Karpas-422 (cell line): ENCODE measurements at regions not wholly inside any gene's neighbourhood (a gene's known extent, or its start where the extent isn't known, plus 50 kb on each side); places are given as distances from the start of the nearest gene placed in this dataset.

Experiments used
- DNase-seq: peaks from one replicate; pipeline ENCODE4 v3.0.0-alpha.2; 2015
- H2AFZ ChIP-seq: fragments of 200-600 bp; sonication (generic); 2 replicates; pipeline ENCODE4 v1.6.1; 2014; ENCODE audit warnings: antibody characterized with exemption, low read length, mixed read lengths
- H3K27ac ChIP-seq: fragments of 200-600 bp; sonication (generic); 2 replicates; pipeline ENCODE4 v1.5.1; 2014; ENCODE audit warnings: mild to moderate bottlenecking, low read length, moderate library complexity
- H3K27me3 ChIP-seq: fragments of 200-600 bp; sonication (generic); 2 replicates; pipeline ENCODE4 v1.6.1; 2014; ENCODE audit warnings: low read length, mixed read lengths
- H3K36me3 ChIP-seq: fragments of 200-600 bp; sonication (generic); 2 replicates; pipeline ENCODE4 v1.6.1; 2014; ENCODE audit warnings: low read length, mixed read lengths; ENCODE audit not compliant: insufficient read depth
- H3K4me1 ChIP-seq: fragments of 200-600 bp; sonication (generic); 2 replicates; pipeline ENCODE4 v1.6.1; 2014; ENCODE audit warnings: mild to moderate bottlenecking, low read length, mixed read lengths
- H3K4me2 ChIP-seq: fragments of 200-600 bp; sonication (generic); 2 replicates; pipeline ENCODE4 v1.6.1; 2014; ENCODE audit warnings: low read length, low read depth, mild to moderate bottlenecking; ENCODE audit not compliant: poor library complexity, severe bottlenecking
- H3K4me3 ChIP-seq: fragments of 200-600 bp; sonication (generic); 2 replicates; pipeline ENCODE4 v1.5.1; 2014; ENCODE audit warnings: mild to moderate bottlenecking, antibody characterized with exemption, low read length, mixed read lengths
- H3K79me2 ChIP-seq: fragments of 200-600 bp; sonication (generic); 2 replicates; pipeline ENCODE4 v1.6.1; 2014; ENCODE audit warnings: mild to moderate bottlenecking, low read length, mixed read lengths
- H3K9ac ChIP-seq: fragments of 200-600 bp; sonication (generic); 2 replicates; pipeline ENCODE4 v1.6.0; 2014; ENCODE audit warnings: low read length
- H3K9me2 ChIP-seq: fragments of 200-600 bp; sonication (generic), shearing (Covaris generic); replicated peaks from 2 replicates; pipeline ENCODE4 v1.6.0; 2014; ENCODE audit warnings: mild to moderate bottlenecking, low read length, moderate library complexity; ENCODE audit not compliant: insufficient read depth
- H3K9me3 ChIP-seq: fragments of 300-700, 200-600 bp; sonication (generic); 2 replicates; pipeline ENCODE4 v1.6.1; 2014; ENCODE audit warnings: low read length, mixed read lengths
- H4K20me1 ChIP-seq: fragments of 200-600 bp; sonication (generic); 2 replicates; pipeline ENCODE4 v1.6.1; 2014; ENCODE audit warnings: mild to moderate bottlenecking, antibody characterized with exemption, low read length, low read depth; ENCODE audit not compliant: insufficient read depth

DNA sequence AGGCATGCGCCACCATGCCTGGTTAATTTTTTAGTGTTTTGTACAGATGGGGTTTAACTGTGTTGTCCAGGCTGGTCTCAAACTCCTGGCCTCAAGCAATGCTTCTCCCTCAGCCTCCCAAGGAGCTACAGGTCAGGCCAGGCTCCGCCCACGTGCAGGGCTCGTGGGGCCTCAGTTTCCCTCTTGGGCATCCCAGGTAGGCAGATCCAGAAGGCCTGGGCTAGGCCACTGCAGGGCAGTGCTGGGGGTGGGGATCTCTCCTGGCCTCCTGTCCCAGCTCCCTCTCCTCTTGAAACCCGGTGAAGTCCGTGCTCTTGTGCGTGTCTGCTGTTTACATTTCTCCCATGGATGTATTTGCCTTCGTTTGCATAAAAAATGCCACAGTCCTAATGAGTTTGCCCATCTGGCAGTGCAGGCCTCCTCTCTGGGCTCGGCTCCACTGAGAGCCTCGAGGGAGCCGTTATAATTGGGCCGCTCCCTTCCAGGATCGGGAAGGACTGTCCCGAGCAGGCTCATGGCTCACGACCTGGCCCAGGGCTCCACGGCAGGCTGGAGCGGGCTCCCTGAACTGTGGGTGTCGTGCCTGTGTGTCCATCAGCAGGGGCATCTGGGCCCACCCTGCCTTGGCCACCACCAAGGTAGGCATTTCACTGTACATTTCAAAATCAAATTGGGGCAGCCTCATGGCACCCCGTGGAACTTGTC is 52.6 kb upstream of the RUFY1 start:
- Histone ChIP-seq H2AFZ (no peak overlapping the region), H3K79me2 (no peaks in the 10 kb centered on the region), H3K4me1 (peaks cover 30% of the 10 kb centered on the region), H3K27me3 (no peaks in the 10 kb centered on the region), H3K27ac (no peak overlapping the region), H3K9me2 (no peaks in the 10 kb centered on the region), H3K36me3 (no peaks in the 10 kb centered on the region), H4K20me1 (no peaks in the 10 kb centered on the region), H3K9ac (no peak overlapping the region), H3K9me3 (no peaks in the 10 kb centered on the region), H3K4me3 (no peak overlapping the region), H3K4me2 (no peak overlapping the region)
- no peak for DNase-seq

DNA sequence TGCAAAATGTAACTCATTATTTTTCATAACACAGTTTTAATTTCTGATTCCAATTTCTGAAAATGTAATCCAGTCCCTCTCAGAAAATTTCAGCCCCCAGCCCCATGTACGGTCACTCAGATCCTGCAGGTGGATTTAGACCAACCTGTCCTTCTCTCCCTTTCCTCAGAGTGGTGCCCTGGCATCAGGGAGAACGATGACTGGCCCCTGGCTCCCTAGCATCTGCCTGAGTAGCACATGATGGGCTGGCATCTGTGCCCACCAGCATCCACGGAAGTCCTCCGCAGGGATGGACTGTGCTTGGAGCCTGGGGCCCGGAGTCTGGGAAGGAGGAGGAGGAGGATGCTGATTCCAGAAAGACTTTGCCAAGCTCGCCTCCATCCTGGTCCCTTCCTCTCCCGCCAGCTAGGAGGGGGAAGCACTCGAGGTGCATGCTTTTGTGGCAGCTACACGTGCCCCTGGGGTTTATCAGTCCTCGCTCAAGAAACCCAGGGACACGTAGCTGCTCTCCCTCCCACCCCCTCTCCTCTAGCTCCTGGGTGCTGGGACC is 54.4 kb upstream of the RUFY1 start:
- DNase-seq, result peak; percentile 72
- Histone ChIP-seq H3K4me2 (peak overlapping the region; percentile 6), H3K9me3 (no peaks in the 10 kb centered on the region), H3K4me1 (peaks cover 30% of the 10 kb centered on the region), H3K27me3 (no peaks in the 10 kb centered on the region), H3K4me3 (no peak overlapping the region), H3K36me3 (no peaks in the 10 kb centered on the region), H3K9ac (peak overlapping the region; percentile 12; the same call in 1 of the 2 replicates), H3K9me2 (no peaks in the 10 kb centered on the region), H4K20me1 (no peaks in the 10 kb centered on the region), H3K27ac (no peak overlapping the region), H2AFZ (no peak overlapping the region), H3K79me2 (no peaks in the 10 kb centered on the region)

DNA sequence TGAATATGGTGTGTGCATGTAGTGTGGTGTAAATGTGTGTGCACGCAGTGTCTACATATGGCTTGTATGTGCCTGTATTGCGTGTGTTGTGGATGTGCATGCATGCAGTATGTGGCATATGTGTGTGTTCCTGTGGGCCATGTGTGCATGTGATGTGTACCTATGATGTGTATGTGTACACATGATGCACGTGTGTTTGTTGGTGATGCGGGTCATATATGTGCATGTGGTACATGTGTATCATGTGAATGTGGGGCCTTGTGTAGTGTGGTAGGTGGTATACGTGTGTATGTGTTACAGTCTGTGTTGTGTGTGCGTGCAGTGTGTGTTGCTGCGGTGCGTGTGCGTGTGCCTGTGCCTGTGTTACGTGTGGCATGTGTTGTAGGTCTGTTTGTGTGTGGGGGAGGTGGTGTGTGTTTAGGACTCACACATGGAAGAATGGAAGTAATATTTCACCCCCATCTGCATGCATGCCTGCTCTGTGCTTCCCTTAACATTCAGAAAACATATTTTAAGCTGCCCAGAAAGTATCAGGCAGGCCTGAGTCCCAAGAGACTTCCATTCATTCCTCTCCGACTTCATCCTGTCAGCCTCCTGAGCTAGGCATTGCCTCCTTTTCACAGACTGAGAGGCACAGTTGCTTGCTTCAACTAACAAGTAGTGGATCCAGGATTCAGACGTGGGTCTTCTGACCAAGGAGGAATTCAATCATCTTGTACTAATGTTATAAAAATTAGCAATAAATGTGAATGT is 55.4 kb upstream of the RUFY1 start:
- no peak overlapping the region for H2AFZ ChIP-seq
- no peaks in the 10 kb centered on the region for H3K36me3 ChIP-seq
- H3K79me2 ChIP-seq, result no peaks in the 10 kb centered on the region
- no peaks in the 10 kb centered on the region for H3K9me3 ChIP-seq
- H3K27me3 ChIP-seq, result no peaks in the 10 kb centered on the region
- no peak for DNase-seq
- H3K4me3 ChIP-seq, result no peak overlapping the region
- no peaks in the 10 kb centered on the region for H4K20me1 ChIP-seq
- H3K27ac ChIP-seq, result no peak overlapping the region
- H3K4me2 ChIP-seq, result no peak overlapping the region
- H3K4me1 ChIP-seq, result peaks cover 30% of the 10 kb centered on the region
- H3K9ac ChIP-seq, result no peak overlapping the region
- no peaks in the 10 kb centered on the region for H3K9me2 ChIP-seq

DNA sequence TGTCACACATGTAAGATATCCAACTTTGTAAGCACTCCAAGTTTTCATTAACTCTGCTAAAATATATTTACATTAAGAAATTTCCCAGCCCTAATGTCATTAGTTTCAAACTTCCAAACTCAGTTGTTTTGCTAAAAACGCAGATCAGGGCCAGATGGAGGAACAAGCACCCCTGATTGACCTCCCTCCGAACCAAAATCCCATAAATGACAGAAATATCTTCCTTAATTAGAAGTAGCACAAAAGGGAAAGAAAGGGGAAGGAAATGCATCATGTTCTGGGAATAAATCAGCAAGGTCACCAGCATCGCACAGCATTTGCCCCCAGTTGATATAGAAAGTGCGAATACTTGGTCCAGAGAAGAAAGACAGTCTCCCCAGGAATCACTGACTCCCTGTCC is 61.4 kb upstream of the RUFY1 start:
- Histone ChIP-seq H3K36me3 (no peaks in the 10 kb centered on the region), H3K79me2 (no peaks in the 10 kb centered on the region), H2AFZ (no peak overlapping the region), H3K27me3 (no peaks in the 10 kb centered on the region), H3K4me1 (peaks cover 11% of the 10 kb centered on the region), H3K9me2 (no peaks in the 10 kb centered on the region), H3K27ac (no peak overlapping the region), H3K9me3 (no peaks in the 10 kb centered on the region), H3K4me3 (no peak overlapping the region), H3K4me2 (no peak overlapping the region), H3K9ac (no peak overlapping the region), H4K20me1 (no peaks in the 10 kb centered on the region)
- no peak for DNase-seq

DNA sequence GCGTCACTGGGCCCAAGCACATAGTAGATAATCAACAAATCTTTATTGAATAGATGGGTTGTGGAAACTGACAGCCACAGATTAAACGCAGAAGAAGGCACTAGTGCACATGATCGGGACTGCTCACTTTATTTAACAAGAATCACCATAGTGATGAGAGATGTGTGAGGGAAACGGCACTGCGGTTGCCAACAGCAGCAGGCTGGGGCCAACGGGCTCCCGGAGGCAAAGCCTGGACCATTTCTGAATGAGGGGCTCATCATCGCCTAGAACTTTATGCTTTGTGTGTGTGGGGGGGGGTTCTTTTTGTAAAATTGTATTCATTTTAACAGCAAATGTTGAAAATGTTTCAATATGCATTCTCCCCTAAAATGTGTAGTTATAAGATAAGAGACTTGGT is 61.9 kb upstream of the RUFY1 start:
- Histone ChIP-seq H3K4me1 (peaks cover 6% of the 10 kb centered on the region), H3K79me2 (no peaks in the 10 kb centered on the region), H3K4me2 (no peak overlapping the region), H3K9me2 (no peaks in the 10 kb centered on the region), H3K9ac (no peak overlapping the region), H3K27ac (no peak overlapping the region), H3K27me3 (no peaks in the 10 kb centered on the region), H2AFZ (no peak overlapping the region), H3K9me3 (no peaks in the 10 kb centered on the region), H4K20me1 (no peaks in the 10 kb centered on the region), H3K4me3 (no peak overlapping the region), H3K36me3 (no peaks in the 10 kb centered on the region)
- DNase-seq, result no peak

DNA sequence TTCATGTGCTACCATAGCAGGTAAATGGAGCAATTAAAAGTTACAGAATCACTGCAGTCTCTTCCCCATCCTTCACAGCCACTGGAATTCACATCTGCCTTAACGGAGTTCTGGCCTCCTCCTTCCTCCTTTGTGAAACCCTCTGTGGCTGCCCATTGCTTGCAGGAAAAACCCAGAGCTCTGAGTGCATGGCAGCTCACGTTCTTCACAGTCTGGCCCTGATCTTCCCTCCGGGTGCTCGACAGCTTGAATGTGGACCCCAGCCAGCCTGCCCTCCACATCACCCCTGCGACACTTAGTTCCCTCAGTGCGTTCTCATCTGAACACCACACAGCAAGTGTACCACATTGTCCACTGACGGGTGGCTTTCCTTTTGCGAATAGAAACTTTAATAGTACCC is 63.2 kb upstream of the RUFY1 start:
- Histone ChIP-seq H3K4me2 (no peak overlapping the region), H3K36me3 (no peaks in the 10 kb centered on the region), H3K9ac (no peak overlapping the region), H4K20me1 (no peaks in the 10 kb centered on the region), H2AFZ (no peak overlapping the region), H3K79me2 (no peaks in the 10 kb centered on the region), H3K27ac (no peak overlapping the region), H3K4me1 (peaks cover 4% of the 10 kb centered on the region), H3K27me3 (no peaks in the 10 kb centered on the region), H3K4me3 (no peak overlapping the region), H3K9me3 (no peaks in the 10 kb centered on the region), H3K9me2 (no peaks in the 10 kb centered on the region)
- DNase-seq, result no peak

DNA sequence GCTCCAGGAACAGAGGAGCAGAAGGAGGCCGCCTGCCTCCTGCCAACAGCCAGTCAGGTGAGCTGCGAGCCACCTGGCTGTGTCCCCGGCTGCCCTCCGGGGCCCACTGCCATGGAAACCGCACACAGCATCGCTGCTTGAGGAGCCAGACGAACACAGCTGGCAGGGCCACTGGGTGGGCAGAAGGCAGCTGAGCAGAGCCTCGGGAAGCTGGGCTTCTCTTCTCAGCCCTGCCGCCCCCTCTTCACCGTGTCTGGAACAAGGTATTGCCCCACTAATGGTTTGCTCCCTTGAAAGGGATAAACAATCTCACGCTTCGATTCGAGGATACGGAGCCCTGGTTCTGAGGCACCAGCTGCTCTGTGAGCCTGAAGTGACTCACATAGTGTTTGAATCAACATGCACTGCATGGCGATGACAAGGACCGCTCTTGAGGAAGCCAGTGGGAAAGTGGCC is 63.7 kb upstream of the RUFY1 start:
- Histone ChIP-seq H3K9me3 (no peaks in the 10 kb centered on the region), H3K9ac (no peak overlapping the region), H3K27me3 (no peaks in the 10 kb centered on the region), H3K9me2 (no peaks in the 10 kb centered on the region), H3K4me1 (peaks cover 4% of the 10 kb centered on the region), H3K4me2 (no peak overlapping the region), H3K4me3 (no peak overlapping the region), H3K79me2 (no peaks in the 10 kb centered on the region), H3K36me3 (no peaks in the 10 kb centered on the region), H3K27ac (no peak overlapping the region), H2AFZ (no peak overlapping the region), H4K20me1 (no peaks in the 10 kb centered on the region)
- no peak for DNase-seq

DNA sequence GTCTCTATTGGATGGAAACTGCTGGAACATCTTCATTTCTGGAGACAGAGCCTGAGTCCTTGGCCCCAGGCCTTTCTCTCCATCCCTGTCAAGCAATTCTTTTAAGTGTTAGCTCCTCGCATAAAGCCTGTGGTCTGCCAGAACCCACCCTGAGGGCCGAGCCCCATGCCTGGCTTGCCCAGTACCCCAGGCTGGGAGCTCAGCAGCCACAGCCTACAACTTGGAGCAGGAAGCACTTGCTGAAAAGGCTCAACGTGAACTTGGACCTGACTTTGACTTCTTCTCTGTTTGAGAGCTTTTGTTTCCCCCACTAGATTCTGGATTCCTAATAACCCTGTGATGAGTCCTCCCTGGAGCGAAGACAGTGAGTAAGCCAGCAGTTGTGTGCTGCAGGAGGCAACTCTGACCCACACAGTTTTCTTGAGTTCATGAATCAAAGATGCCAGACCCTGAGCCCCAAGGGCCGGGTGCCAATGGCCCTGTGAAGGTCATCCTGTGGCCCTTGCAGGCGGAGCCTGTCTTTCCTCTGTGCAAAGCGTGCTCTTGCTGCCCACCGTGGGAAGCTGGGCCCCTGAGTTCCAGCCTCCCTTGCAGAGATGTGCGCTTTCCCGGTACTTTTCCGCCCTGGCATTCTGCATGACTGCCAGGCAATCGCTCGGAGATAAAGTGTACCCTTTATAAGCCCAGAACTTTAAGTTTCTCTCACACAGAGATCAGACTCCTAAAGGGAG is 64.3 kb upstream of the RUFY1 start:
- Histone ChIP-seq H4K20me1 (no peaks in the 10 kb centered on the region), H3K9ac (no peak overlapping the region), H3K4me2 (no peak overlapping the region), H3K4me3 (no peak overlapping the region), H3K27me3 (no peaks in the 10 kb centered on the region), H3K27ac (no peak overlapping the region), H3K9me2 (no peaks in the 10 kb centered on the region), H2AFZ (no peak overlapping the region), H3K36me3 (no peaks in the 10 kb centered on the region), H3K79me2 (no peaks in the 10 kb centered on the region), H3K9me3 (no peaks in the 10 kb centered on the region), H3K4me1 (peaks cover 4% of the 10 kb centered on the region)
- DNase-seq, result no peak
